Stimulated activated CD8-positive, alpha-beta memory T cell treated with anti-CD3 and anti-CD28 coated beads, Interleukin-7, amount 100 ng/mL, for 24 hours (primary cell): ENCODE measurements at regions not wholly inside any gene's neighbourhood (a gene's known extent, or its start where the extent isn't known, plus 50 kb on each side); places are given as distances from the start of the nearest gene placed in this dataset.
A peak's percentile ranks its signal among the peaks of the same experiment; 100 is the strongest.

Source experiments
- DNase-seq: peaks from one replicate; pipeline ENCODE4 v3.0.0-alpha.2; 2020; ENCODE audit warnings: low read depth

- no peak for DNase-seq
Observed at GRCh38 chr1:9419369-9420041, 119.8 kb upstream of the SLC25A33 start.

DNA sequence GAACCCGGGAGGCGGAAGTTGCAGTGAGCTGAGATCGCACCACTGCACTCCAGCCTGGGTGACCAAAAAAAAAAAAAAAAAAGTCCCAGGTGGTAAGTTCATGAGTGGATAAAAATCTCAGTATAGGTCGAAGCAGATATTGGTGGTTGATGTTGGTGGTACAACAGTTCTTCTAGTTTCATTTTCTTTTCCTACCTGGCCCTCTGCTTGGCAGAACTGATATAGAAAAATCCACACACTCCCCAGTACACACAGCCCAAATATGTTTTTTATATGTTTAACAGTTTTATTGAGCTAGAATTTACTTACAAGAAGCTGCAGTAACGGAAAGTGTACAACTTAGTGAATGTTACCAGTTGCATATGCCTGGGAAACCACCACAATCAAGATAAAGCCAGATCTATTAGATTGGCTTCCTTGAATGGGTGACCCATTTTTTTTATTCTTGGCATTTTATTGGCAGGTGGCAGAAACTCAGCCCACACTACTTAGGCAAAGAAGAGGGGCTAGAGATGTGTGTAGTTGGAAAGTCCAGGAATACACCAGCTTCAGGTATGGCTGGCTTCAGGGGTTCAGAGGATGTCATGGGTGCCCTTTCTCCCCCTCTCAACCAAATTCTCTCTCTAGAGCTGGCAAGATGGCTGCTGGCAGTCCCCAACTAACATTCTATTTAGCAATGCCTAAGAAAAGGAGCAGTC lies 118.3 kb upstream of the SLC25A33 start:
- no peak for DNase-seq

DNA sequence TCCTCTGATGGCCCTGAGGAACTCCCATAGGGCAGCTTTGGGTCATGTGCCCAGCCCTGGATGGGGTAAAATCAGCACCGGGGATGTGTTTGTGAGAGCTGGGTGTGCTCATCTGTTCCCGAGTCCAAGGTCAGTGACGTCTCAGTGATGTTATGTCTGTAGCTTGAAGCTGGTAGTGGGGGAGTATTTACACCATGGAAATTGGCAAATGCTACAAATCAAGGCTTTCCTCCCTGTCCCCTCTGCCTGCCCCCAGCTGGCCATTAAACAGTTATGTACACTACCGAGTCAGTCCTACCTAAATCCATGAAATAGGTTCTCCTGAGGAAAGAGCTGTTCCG lies 117.8 kb upstream of the SLC25A33 start:
- no peak for DNase-seq

DNA sequence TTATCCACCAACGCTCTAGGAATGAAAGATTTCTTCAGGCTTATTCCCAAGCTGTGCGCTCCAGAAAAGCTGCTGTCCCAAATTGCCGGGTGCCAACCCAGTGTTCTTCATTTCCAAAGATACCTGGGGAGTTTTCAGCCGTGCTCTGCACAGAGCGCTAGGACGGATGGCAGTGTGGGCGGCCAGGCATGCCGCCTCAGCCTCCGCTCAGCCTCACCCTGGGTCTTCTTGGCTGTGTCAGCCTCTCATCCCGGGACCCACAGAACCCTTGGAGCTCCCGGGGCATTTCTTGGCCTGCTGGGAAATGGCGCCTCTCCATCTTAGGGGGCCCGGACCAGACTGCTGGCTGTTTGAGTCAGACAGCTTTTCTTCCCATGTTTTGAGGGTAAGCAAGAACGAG lies 116.9 kb upstream of the SLC25A33 start:
- DNase-seq, result no peak

DNA sequence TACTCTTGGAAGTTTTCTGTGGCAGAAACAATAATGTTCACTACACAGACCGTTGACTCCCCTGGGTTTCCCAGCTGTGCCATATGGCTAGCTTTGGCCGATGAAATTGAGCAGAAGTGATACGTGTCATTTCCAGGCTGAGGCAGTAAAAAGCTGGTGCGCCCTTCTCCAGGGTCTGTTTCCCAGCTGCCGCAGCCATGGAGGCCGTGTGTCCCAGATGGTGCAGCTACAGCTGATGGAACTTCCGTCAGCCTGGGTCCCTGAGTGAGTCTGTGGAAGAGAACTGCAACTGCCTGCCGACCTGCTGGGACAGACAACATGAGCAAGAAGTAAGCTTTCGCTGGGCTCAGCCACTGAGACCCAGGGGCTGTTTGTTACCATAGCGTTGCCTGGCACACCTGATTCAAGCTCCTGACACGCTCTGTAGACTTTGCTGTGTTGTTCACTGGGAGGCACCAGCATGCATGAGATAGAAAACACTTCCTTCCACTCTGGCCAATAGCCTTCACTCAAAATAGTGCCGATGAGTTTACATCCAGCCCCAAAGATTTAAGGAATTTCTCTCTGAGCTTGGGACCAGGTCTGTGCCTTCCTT lies 116.3 kb upstream of the SLC25A33 start:
- no peak for DNase-seq

DNA sequence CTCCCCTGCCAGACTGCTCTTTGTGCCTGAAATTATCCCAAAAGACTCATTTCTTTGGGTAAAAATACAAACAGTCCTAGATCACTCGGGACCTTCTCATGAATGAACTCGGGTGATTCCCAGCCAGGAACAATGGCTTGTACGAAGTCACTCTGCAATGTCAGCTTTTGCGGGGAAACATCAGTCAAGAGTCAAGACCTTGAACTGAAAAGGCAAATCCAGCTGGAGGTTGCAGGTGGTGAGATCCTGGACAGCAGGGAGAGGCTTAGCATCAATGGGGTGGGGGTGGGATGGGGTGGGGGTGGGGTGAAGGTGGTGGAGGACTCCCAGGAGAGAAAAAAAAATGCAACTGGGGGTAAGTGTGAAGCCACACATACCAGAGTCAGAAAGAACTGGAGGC lies 115.0 kb upstream of the SLC25A33 start:
- no peak for DNase-seq

DNA sequence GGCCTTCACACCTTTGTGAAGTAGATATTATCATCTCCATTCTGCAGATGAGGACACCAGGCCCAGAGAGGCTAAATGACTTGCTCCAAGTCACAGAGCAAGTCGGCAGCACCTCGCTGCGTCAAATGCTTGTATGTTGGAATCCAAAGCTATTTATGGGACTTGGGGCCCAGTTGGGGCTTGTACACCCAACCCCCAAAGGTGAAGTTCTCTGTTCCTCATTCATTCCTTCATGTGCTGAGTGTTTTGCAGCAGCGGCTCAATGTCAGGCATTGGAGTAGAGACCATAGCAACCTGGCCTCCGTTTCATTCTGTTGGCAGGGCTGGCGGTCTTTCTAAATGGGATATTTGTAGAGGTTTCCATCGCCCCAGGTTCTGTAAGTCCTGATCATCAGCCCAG lies 113.4 kb upstream of the SLC25A33 start:
- no peak for DNase-seq

DNA sequence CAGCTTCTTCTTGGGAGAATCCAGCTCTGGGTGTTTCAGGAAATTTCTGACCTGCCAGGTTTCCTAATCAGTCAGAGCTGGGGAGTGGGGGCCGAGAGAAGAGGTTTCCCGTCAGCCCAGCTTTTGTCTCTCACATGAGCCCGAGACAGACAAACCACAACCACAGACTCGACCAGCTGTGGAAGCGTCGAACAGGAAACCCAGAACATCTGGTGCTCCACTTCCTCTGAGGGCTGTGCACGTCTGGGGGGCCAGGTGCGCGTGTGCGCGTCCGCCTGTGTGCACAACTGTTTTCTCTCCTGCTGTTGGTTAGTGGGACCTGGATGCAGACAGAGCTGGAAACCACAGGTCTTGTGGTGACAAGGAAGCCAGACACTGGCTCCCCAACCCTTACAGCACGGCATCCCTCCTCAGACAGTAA lies 113.0 kb upstream of the SLC25A33 start:
- DNase-seq, result no peak

GRCh38 chr1:9427388-9427787 lies 111.9 kb upstream of the SLC25A33 start:
- no peak for DNase-seq

DNA sequence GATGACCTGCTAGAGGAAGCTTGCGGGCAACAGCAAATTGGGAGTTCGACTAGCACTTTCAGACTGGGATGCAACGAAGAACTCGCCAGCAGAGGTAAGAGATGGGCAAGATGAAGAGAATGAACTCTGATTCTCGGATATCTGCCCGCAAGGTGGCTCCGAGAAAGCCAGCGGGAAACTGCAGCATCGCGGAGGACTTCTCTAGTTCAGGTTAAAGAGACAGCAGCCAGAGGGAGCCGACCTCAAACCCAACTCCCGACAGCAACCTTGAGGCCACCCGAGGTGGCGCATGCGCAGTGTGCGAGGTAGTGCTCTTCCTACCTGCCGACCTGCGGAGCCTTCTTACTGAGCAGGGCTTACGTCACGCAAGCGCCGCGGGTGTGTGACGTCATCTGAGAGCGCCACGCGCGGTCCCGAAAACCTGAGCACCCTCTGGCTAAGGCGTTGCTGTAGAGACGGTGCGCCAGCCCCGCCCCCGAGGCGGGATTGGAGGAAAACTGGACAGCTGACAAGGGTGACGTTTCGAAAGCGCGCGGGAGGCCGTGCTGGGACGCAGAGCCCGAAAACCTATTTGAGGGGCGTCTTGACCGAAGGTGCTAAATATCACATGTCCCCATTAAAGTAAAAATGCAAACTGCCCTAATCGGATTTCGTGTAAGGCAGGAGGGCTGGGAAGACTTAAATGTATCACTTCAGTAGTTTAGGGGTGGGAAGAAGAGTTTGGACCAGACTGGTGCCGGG lies 110.5 kb upstream of the SLC25A33 start:
- peak; percentile 99 for DNase-seq

- DNase-seq, result no peak
Observed at GRCh38 chr1:9429342-9429711, 109.9 kb upstream of the SLC25A33 start.

DNA sequence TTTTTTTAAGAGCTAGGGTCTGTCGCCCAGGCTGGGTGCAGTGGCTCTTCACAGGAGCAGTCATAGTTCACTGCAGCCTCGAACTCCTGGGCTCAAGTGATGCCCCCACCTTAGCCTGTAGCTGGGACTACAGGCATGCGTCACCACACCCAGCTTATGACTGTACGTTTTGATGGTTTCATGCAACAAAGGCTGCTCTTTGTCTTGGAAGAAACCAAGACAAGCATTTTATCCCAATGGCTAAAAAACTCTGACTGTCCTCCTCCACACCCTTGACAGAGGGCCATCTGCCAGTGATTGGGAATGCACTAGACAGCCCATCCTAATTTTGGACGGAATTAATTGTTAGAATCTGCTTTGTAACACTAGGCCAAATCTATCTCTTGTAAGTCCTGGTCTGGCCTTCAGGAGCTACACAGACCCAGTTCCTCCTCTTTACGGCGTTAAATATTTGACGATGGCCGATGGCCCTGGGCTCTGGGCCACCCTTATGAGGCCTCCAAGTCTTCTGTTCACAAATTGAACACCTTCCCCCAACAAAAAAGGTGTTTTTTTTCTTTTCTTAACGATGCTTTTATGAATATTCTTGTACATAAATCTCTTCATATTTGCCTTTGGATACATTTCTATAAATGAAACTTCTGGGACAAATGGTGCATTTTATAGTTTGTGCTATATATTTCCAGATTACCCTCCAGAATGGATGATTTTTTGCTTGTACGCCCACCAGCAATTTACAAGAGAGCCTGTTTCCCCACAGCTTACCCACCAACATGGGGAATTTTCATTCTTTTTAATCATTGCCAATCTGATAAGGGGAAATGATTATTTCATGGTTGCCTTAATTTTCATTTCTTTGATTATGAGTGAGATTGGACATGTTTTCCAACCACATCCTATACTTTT lies 104.8 kb upstream of the SLC25A33 start:
- DNase-seq, result no peak

DNA sequence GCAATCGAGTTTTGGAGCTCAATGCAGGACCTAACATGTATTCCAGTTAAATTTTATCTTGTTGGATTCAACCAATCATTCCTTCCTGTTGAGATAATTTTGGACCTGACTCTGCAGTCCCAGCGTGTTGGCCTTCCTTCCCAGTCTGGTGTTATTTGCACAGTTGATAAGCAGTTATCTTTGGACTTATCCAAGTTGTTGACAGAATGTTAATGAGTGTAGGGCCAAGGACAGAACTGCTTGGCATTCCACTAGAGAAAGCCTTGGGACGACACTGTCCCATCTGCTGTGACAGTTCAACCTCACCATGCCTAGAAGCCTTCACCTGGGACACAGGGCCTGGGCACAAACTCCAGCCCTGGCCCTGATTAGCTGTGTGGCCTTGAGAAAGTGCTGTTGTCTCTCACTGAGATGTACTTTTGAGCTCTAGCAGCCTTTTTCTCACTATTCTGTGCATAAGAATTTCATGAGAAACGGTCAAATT lies 104.1 kb upstream of the SLC25A33 start:
- DNase-seq, result no peak

GRCh38 chr1:9435854-9436640 lies 103.2 kb upstream of the SLC25A33 start:
- no peak for DNase-seq

DNA sequence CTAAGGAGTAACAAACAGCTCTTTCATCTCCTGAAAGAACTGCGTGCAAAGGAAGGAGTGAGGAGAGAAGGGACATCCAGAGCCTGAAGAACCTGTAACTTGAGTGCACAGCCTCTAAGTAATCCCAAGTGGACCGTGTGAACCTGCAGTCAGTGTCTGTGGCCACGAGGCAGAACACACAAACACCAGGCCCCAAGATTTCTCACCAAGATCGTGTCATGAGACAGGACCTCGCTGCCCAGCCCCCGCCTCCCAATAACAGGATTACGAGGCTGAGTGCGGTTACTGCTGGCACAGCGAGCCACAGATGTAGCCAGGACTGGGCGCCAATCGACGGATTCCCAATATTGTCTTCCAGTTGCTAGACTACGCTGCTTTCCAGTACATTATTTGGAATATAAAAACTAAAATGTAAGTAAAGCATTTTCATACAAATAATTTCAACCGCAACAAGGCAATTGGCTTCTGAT lies 101.3 kb upstream of the SLC25A33 start:
- DNase-seq, result no peak

DNA sequence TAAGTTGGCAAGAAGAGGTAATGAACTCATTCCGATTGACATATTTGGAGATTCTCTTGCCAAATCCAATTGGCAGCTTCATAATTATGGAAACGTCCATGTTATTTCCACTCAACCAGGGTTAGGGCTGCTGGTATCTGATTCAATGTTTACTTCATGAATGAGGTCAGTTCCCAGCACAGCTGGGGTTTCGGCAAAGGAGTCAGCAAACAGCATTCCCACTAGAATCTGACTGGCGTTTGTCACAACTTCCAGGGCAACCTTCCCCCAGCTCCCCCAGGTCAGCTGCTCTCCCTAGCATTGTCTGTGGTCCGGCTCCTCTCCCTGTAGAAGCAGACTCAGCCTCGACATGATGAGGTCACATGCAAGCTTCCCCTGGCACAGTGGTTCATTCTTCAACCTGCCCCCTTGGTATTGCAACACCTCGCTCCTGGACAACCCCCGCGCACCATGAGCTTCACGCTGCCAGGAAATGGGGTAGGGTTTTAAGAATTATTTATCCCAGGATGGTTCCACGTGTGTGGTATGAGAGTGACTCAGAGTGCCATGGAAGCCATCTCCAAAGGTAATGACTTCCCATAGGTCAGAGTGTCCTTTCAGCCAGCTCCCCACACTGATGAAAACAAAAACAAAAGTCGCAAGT lies 100.7 kb upstream of the SLC25A33 start:
- DNase-seq, result no peak

GRCh38 chr1:9439074-9439761 lies 100.0 kb upstream of the SLC25A33 start:
- DNase-seq, result no peak

- no peak for DNase-seq
Observed at GRCh38 chr1:9440261-9440660, 99.0 kb upstream of the SLC25A33 start.

DNA sequence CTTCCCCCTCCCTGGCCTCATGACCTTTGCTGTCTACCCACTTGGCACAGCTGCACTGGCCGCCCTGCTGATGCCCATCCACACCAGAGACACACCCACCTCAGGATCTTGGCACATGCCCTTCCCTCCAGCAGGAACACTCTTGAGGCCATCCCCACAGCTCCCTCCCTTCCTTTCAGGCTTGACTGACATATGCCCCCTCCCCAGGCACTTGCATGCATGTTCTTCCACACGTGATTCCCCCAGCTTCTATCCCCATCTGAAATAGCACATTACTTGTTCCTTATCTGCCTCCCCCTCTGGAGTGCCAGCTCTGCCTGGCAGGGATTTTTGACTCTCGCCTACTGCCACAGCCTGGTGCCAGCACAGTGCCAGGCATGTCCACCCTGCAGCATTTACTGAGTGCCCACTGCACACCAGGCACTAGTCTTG lies 98.5 kb upstream of the SLC25A33 start:
- no peak for DNase-seq
